Tibial nerve (tissue), 4 donors: ENCODE measurements at regions not wholly inside any gene's neighbourhood (a gene's known extent, or its start where the extent isn't known, plus 50 kb on each side); places are given as distances from the start of the nearest gene placed in this dataset.
A peak's percentile ranks its signal among the peaks of the same experiment; 100 is the strongest.

Source experiments
- DNase-seq, 2 donors: peaks; one replicate each; pipeline ENCODE4 v3.0.0-alpha.2; 2019; ENCODE audit warnings: low spot score in 2 of 2
- H3K27ac ChIP-seq, 4 donors: fragments of 200-600 bp; sonication (generic) in 3 of 4; one replicate each; pipeline ENCODE4 v1.5.1; 2017 to 2019; ENCODE audit warnings: mild to moderate bottlenecking in 1 of 4
- H3K27me3 ChIP-seq, 2 donors: fragments of 200-600 bp; sonication (generic) in 1 of 2; one replicate each; pipeline versions ENCODE4 v1.5.1 to v1.6.0; 2017 to 2019
- H3K36me3 ChIP-seq, 3 donors: fragments of 200-600 bp; sonication (generic); one replicate each; pipeline ENCODE4 v1.5.1; 2018 to 2019
- H3K4me1 ChIP-seq, 4 donors: fragments of 200-600 bp; sonication (generic) in 3 of 4; one replicate each; pipeline ENCODE4 v1.5.1; 2017 to 2019
- H3K4me3 ChIP-seq, 4 donors: fragments of 200-600 bp; sonication (generic) in 3 of 4; one replicate each; pipeline ENCODE4 v1.5.1; 2017 to 2019; ENCODE audit warnings: mild to moderate bottlenecking in 1 of 4, moderate library complexity in 1 of 4
- H3K9me3 ChIP-seq, 4 donors: fragments of 200-600 bp; sonication (generic) in 3 of 4; one replicate each; pipeline ENCODE4 v1.5.1; 2017 to 2019
- CTCF ChIP-seq, 5 experiments: fragments of 200-600 bp in 3 of 5; fragments of 450-650 bp in 2 of 5; sonication (generic) in 3 of 5; IDR thresholded peaks; one replicate each; pipeline ENCODE4 v1.5.1; 2016 to 2019; ENCODE audit warnings: antibody characterized with exemption in 5 of 5, mild to moderate bottlenecking in 3 of 5, moderate library complexity in 2 of 5
- EP300 ChIP-seq, 2 donors: sonication (generic); formaldehyde crosslinking; IDR thresholded peaks; one replicate each; pipeline ENCODE4 v1.6.1; 2017; ENCODE audit warnings: antibody characterized with exemption in 2 of 2, mild to moderate bottlenecking in 1 of 2
- POLR2A ChIP-seq, 2 donors: fragments of 450-650 bp; IDR thresholded peaks; one replicate each; pipeline ENCODE4 v1.6.1; 2017; ENCODE audit warnings: antibody characterized with exemption in 2 of 2, mild to moderate bottlenecking in 2 of 2, moderate library complexity in 2 of 2
- WGBS, 2 donors: methylation state at CpG; one replicate each; pipeline ENCODE4 v1.1.5; 2018; 5-methylcytosine and 5-hydroxymethylcytosine counted together

DNA sequence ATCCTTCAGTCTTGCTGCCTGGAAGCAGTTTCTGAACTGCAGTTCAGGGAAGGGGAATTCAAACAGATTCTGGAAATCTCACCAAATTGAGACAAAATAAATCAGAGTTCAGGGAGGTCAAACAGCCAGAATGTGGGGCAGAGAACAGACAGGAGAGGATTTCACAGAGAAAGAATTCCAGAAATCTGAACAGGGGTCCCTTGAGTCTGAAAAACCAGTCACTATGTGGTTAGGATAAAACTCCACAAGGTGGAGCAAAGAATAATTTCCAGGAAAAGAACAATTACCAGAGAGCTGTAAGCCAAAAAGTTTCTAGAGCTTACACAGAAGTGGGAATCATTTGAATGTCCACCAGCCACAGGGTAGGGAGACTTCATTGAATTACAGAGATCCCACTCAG is 84.7 kb downstream of the URB2 start:
- no peak overlapping the region for H3K27ac ChIP-seq

DNA sequence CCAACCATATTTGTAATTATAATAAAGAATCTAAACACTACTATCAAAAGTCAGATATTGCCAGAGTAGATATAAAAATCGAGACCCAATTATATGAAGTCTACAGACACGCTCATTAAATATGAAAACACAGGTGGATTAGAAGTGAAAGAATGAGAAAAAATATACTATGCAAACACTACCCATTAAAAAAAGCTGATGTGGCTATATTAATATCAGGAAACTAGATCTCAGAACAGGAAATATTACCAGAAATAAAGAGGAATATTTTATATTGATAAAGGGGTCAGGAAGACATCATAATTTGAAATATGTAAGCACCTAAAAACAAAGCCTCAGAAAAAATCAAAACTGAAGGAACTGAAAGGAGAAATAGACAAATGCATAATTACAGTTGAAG is 88.3 kb downstream of the URB2 start:
- H3K4me3 ChIP-seq, result no peak overlapping the region
- no peak overlapping the region for H3K27ac ChIP-seq
- H3K36me3 ChIP-seq, result no peaks in the 10 kb centered on the region
- TF ChIP-seq EP300 (IDR thresholded peaks at IDR 0.05), result no peak
- no peak for TF ChIP-seq POLR2A (IDR thresholded peaks at IDR 0.05)
- TF ChIP-seq CTCF (IDR thresholded peaks at IDR 0.05), result no peak
- no peaks in the 10 kb centered on the region for H3K4me1 ChIP-seq
- DNase-seq, result no peak
- 96 to 97% methylated on average over 2 of the region's 2 CpGs for WGBS, 2 donors
- H3K9me3 ChIP-seq, result no peaks in the 10 kb centered on the region
- no peaks in the 10 kb centered on the region for H3K27me3 ChIP-seq

More for the DNA sequence above, 84.7 kb downstream of the URB2 start:
- no peak overlapping the region for H3K4me3 ChIP-seq
- H3K4me1 ChIP-seq, result no peaks in the 10 kb centered on the region
- DNase-seq, result no peak
- no peaks in the 10 kb centered on the region for H3K36me3 ChIP-seq
- no peaks in the 10 kb centered on the region for H3K27me3 ChIP-seq
- peaks cover 0 to 12% (median 0%) of the 10 kb centered on the region in 4 donors for H3K9me3 ChIP-seq
- no peak for TF ChIP-seq EP300 (IDR thresholded peaks at IDR 0.05)
- no peak for TF ChIP-seq CTCF (IDR thresholded peaks at IDR 0.05)
- TF ChIP-seq POLR2A (IDR thresholded peaks at IDR 0.05), result no peak

DNA sequence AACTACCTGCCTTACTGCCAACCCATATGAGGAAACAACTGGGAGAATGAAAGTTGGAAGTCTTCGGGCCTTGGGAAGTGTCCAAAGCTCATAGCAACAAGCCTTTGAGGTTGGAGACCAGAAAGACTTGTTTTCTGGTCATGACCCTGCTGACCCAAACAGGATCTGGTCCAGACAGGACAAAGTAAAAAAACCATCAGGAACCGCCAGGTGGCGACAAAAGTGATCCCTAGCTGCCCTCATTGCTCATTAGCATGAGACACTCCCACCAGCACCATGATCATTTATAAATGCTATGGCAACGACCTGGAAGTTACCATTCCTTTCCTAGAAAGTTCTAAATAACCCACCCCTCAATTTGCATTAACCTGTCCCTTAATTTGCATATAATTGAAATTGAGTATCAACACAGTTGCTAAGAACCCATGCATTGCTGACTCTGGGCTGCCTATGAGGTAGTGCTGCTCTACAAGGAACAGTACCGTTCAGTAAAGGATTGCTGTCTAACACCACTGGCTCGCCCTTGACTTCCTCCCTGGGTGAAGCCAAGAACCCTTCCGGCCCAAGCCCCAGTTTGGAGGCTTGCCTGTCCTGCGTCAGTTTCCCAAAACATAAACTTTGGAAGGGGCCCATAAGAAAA is 89.0 kb downstream of the URB2 start:
- Histone ChIP-seq H3K4me3 (no peak overlapping the region), H3K9me3 (no peaks in the 10 kb centered on the region), H3K27ac (no peak overlapping the region), H3K36me3 (no peaks in the 10 kb centered on the region), H3K4me1 (no peaks in the 10 kb centered on the region), H3K27me3 (no peaks in the 10 kb centered on the region)
- DNase-seq, result no peak
- TF ChIP-seq POLR2A (IDR thresholded peaks at IDR 0.05) (no peak), CTCF (IDR thresholded peaks at IDR 0.05) (peak in 1 of 5 experiments; percentile 18)
- 79 to 86% methylated on average over 8 of the region's 8 CpGs for WGBS, 2 donors

DNA sequence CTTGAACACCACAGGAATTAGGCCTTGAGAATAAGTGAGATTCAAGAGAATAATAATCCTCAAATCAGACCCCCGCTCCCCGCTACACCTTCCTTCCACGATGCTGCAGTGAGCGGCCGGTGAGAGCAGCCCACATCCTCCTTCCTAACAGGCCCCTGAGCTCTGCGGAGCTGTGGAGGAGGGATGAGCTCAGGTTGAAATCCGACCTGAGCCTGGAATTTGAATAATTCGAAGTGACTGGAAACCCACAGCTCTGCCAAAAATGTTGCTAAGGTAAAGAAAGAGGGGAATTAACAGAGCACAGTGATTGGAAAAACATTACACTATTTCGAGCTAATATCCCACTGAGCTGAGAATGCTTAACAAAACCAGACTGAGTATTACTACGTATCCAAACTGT is 90.0 kb downstream of the URB2 start:
- no peak for DNase-seq
- 58 to 72% methylated on average over 10 of the region's 10 CpGs for WGBS, 2 donors
- H3K4me1 ChIP-seq, result no peaks in the 10 kb centered on the region
- H3K4me3 ChIP-seq, result no peak overlapping the region
- no peaks in the 10 kb centered on the region for H3K27me3 ChIP-seq
- no peaks in the 10 kb centered on the region for H3K36me3 ChIP-seq
- H3K27ac ChIP-seq, result no peak overlapping the region
- H3K9me3 ChIP-seq, result no peaks in the 10 kb centered on the region
- TF ChIP-seq CTCF (IDR thresholded peaks at IDR 0.05), result no peak
- TF ChIP-seq EP300 (IDR thresholded peaks at IDR 0.05), result no peak

- Histone ChIP-seq H3K4me3 (no peak overlapping the region), H3K27me3 (no peaks in the 10 kb centered on the region), H3K27ac (no peak overlapping the region), H3K9me3 (peaks cover 0 to 4% (median 0%) of the 10 kb centered on the region in 4 donors), H3K4me1 (no peaks in the 10 kb centered on the region), H3K36me3 (no peaks in the 10 kb centered on the region)
- TF ChIP-seq POLR2A (IDR thresholded peaks at IDR 0.05), result no peak
- 89 to 92% methylated on average over 7 of the region's 7 CpGs for WGBS, 2 donors
- no peak for DNase-seq
Observed at GRCh38 chr1:229716704-229717103, 90.7 kb downstream of the URB2 start.
